GM18498 (cell line): ENCODE measurements at regions not wholly inside any gene's neighbourhood (a gene's known extent, or its start where the extent isn't known, plus 50 kb on each side); places are given as distances from the start of the nearest gene placed in this dataset.

Experiments
- ATAC-seq: cut with Tn5 transposase; IDR thresholded peaks from one replicate; pipeline ENCODE4 v1.9.1; 2021; ENCODE audit warnings: mild to moderate bottlenecking, moderate library complexity; ENCODE audit not compliant: unreplicated experiment

DNA sequence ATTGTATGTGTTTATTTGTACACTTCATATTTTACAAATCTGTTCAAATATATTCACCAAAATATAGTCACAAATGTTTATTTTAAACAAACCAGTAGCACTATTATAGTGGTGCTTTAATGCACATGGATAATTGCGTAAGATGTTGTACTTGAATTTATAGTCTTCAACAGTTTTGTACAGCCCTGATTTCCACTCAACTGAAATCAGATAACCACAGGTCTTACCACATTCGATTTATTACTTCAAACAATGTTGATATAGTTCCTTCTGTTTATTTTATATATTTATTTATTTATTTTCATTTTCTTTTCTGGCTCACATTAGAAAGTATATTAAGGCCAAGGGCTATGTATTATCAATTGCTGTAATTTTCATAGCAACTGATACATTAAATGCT is 99.4 kb upstream of the ZNF804A start:
- ATAC-seq = no peak

- no peak for ATAC-seq
These were observed 94.1 kb upstream of the ZNF804A start for GRCh38 chr2:184504252-184504651.

- no peak for ATAC-seq
These were observed 91.1 kb upstream of the ZNF804A start for GRCh38 chr2:184507254-184507653.

- no peak for ATAC-seq
These were observed 80.9 kb upstream of the ZNF804A start for GRCh38 chr2:184517402-184517801.

- no peak for ATAC-seq
These were observed 77.9 kb upstream of the ZNF804A start for GRCh38 chr2:184520441-184520840.

- ATAC-seq = no peak
These were observed 74.6 kb upstream of the ZNF804A start for GRCh38 chr2:184523732-184524131.

- no peak for ATAC-seq
These were observed 73.6 kb upstream of the ZNF804A start for GRCh38 chr2:184524551-184525382.

- ATAC-seq = no peak
These were observed 71.3 kb upstream of the ZNF804A start for GRCh38 chr2:184527058-184527457.

- no peak for ATAC-seq
These were observed 70.2 kb upstream of the ZNF804A start for GRCh38 chr2:184528119-184528518.

GRCh38 chr2:184530239-184530638 is 68.1 kb upstream of the ZNF804A start:
- no peak for ATAC-seq

- no peak for ATAC-seq
These were observed 67.4 kb upstream of the ZNF804A start for GRCh38 chr2:184530959-184531358.

DNA sequence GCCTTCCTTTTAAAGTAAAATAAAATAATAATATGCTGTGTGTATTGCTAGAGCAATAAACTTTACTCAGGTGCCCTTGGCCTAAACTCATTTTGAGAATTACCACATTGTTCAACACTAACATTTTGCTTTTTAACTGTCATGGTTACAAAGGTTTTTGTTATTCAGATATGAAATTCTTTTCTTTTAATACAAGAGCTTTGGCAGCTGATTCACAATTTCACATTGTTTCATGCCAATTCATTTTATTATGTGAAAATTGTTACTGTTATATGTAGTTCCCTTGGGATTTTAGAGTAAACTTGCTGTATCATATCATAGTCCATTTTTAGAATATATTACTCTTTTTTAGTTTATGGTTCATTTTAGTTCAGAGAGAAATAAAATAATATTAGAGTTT is 65.8 kb upstream of the ZNF804A start:
- ATAC-seq = no peak

GRCh38 chr2:184534986-184535385 is 63.3 kb upstream of the ZNF804A start:
- ATAC-seq = no peak

DNA sequence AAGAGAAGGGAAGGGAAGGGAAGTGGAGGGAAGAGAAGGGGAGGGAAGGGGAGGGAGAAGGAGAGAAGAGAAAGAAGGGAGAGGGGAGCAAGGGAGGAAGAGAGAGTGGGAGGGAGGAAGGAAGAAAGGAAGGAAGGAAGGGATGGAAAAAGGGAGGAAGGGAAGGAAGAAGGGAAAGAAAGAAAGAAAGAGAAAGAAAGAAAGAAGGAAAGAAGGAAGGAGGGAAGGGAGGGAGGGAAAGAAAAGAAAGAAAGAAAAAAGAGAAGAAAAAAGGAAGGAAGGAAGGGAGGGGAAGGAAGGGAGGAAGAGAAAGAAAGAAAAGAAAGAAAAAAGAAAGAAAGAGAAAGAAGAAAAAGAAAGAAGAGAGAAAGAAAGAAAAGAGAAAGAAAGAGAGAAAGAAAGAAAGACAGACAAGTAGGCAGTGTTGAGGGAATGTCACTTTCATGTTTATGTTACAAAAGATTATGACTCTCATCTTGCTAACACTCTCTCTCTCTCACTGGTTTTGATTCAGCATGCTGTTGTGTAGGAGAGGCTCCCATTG is 58.0 kb upstream of the ZNF804A start:
- no peak for ATAC-seq

DNA sequence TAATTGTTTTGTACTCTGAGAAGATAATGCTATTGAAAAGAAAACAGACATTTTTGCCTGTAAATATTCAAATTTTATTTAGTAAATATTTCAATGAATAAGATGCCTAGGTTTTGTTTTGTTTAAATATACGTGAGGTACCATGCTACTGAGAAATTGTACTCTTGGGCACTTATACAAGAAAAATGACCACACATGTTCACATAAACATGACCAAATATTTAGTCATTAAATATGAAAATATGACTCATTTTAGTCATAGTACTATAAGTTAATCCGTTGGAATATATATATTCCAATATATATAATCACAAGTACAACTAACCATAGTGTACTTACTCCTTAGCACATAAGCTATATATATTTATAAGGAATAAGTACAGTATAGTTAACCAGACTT is 56.7 kb upstream of the ZNF804A start:
- no peak for ATAC-seq

DNA sequence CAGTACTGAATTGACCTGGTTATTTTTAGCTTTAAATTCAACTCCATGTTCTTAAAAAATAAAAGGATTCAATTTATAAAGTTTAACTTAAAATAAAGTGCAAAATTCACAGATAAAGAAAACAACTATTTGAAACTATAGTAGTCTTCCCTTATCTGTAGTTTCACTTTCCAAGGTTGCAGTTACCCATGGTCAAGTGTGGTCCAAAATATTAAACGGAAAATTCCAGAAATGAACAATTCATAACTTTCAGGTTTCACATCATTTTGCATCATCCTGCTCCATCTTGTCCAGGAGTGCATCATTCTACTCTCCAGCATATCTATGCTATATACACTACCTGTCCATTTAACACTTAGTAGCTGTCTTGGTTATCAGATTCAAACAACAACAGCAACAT is 54.5 kb upstream of the ZNF804A start:
- no peak for ATAC-seq
